ENCODE measurements at regions not wholly inside any gene's neighbourhood (a gene's known extent, or its start where the extent isn't known, plus 50 kb on each side); places are given as distances from the start of the nearest gene placed in this dataset.

GRCh38 chr18:1458547-1458946 lies 553.9 kb downstream of the ADCYAP1 start:
- TF ChIP-seq EZH2 (optimal IDR thresholded peaks at IDR 0.05; ENCODE audit: low read depth, low read length) (no peak), EZH2phosphoT487 (IDR thresholded peaks at IDR 0.05; ENCODE audit: low read length) (no peak)
- TF ChIP-seq, protein P1, sequence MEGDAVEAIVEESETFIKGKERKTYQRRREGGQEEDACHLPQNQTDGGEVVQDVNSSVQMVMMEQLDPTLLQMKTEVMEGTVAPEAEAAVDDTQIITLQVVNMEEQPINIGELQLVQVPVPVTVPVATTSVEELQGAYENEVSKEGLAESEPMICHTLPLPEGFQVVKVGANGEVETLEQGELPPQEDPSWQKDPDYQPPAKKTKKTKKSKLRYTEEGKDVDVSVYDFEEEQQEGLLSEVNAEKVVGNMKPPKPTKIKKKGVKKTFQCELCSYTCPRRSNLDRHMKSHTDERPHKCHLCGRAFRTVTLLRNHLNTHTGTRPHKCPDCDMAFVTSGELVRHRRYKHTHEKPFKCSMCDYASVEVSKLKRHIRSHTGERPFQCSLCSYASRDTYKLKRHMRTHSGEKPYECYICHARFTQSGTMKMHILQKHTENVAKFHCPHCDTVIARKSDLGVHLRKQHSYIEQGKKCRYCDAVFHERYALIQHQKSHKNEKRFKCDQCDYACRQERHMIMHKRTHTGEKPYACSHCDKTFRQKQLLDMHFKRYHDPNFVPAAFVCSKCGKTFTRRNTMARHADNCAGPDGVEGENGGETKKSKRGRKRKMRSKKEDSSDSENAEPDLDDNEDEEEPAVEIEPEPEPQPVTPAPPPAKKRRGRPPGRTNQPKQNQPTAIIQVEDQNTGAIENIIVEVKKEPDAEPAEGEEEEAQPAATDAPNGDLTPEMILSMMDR (IDR thresholded peaks at IDR 0.05; ENCODE audit: low read length) = no peak
- no peak for DNase-seq
- Histone ChIP-seq H4K20me1 (ENCODE audit: insufficient read depth, low read length) (no peaks in the 10 kb centered on the region), H3K9ac (ENCODE audit: low read length) (no peak overlapping the region), H3K79me2 (ENCODE audit: low read length) (no peaks in the 10 kb centered on the region), H3K4me2 (ENCODE audit: low read depth, low read length) (no peak overlapping the region), H3K9me2 (replicated peaks; ENCODE audit: insufficient read depth, low read length) (no peaks in the 10 kb centered on the region), H3K9me3 (replicated peaks; ENCODE audit: insufficient read depth, low read length) (no peaks in the 10 kb centered on the region), H2AFZ (ENCODE audit: low read length) (no peak overlapping the region), H3K4me3 (ENCODE audit: low read length) (no peak overlapping the region), H3K4me1 (ENCODE audit: low read length) (no peaks in the 10 kb centered on the region), H3K27me3 (replicated peaks; ENCODE audit: insufficient read depth, low read length) (no peaks in the 10 kb centered on the region), H3K36me3 (replicated peaks; ENCODE audit: insufficient read depth, low read length) (no peaks in the 10 kb centered on the region), H3F3A (ENCODE audit: insufficient read depth, low read length) (no peaks in the 10 kb centered on the region), H3K27ac (ENCODE audit: low read length) (no peak overlapping the region)

DNA sequence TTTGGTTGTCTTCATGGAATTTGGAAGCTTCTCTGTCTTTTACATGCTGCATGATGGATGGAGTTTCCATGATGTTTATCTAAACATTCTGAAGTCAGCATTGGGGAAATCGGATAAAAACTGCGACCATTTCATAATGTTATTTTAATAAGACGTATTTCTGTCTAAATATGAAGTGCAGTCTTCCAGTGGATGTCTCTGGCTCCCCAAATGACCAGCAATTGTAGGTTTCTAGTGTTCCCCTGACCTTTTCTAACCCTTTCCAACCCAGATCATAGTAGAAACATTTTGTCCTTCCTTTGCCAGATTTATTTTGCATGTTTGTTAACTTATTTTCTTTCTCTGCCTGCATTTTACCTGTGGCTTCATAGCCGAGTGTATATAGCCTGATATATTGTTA lies 559.3 kb downstream of the ADCYAP1 start:
- Histone ChIP-seq H3K4me3 (ENCODE audit: low read length) (no peak overlapping the region), H3K4me2 (ENCODE audit: low read depth, low read length) (no peak overlapping the region), H3F3A (ENCODE audit: insufficient read depth, low read length) (no peaks in the 10 kb centered on the region), H3K9me2 (replicated peaks; ENCODE audit: insufficient read depth, low read length) (no peaks in the 10 kb centered on the region), H3K9ac (ENCODE audit: low read length) (no peak overlapping the region), H3K27ac (ENCODE audit: low read length) (no peak overlapping the region), H3K9me3 (replicated peaks; ENCODE audit: insufficient read depth, low read length) (no peaks in the 10 kb centered on the region), H3K36me3 (replicated peaks; ENCODE audit: insufficient read depth, low read length) (no peaks in the 10 kb centered on the region), H3K27me3 (replicated peaks; ENCODE audit: insufficient read depth, low read length) (no peaks in the 10 kb centered on the region), H4K20me1 (ENCODE audit: insufficient read depth, low read length) (no peaks in the 10 kb centered on the region), H3K4me1 (ENCODE audit: low read length) (no peaks in the 10 kb centered on the region), H2AFZ (ENCODE audit: low read length) (no peak overlapping the region), H3K79me2 (ENCODE audit: low read length) (no peaks in the 10 kb centered on the region)
- DNase-seq = no peak
- TF ChIP-seq, protein P1 (IDR thresholded peaks at IDR 0.05; ENCODE audit: low read length) = no peak
- no peak for TF ChIP-seq EZH2 (optimal IDR thresholded peaks at IDR 0.05; ENCODE audit: low read depth, low read length)
- no peak for TF ChIP-seq EZH2phosphoT487 (IDR thresholded peaks at IDR 0.05; ENCODE audit: low read length)

GRCh38 chr18:1464444-1465217 lies 560.0 kb downstream of the ADCYAP1 start:
- Histone ChIP-seq H3K4me3 (ENCODE audit: low read length) (no peak overlapping the region), H4K20me1 (ENCODE audit: insufficient read depth, low read length) (no peaks in the 10 kb centered on the region), H3K27me3 (replicated peaks; ENCODE audit: insufficient read depth, low read length) (no peaks in the 10 kb centered on the region), H3K9ac (ENCODE audit: low read length) (no peak overlapping the region), H3F3A (ENCODE audit: insufficient read depth, low read length) (no peaks in the 10 kb centered on the region), H3K36me3 (replicated peaks; ENCODE audit: insufficient read depth, low read length) (no peaks in the 10 kb centered on the region), H3K9me2 (replicated peaks; ENCODE audit: insufficient read depth, low read length) (no peaks in the 10 kb centered on the region), H3K79me2 (ENCODE audit: low read length) (no peaks in the 10 kb centered on the region), H3K4me1 (ENCODE audit: low read length) (no peaks in the 10 kb centered on the region), H3K9me3 (replicated peaks; ENCODE audit: insufficient read depth, low read length) (no peaks in the 10 kb centered on the region), H3K27ac (ENCODE audit: low read length) (no peak overlapping the region), H3K4me2 (ENCODE audit: low read depth, low read length) (no peak overlapping the region), H2AFZ (ENCODE audit: low read length) (no peak overlapping the region)
- no peak for DNase-seq
- TF ChIP-seq EZH2 (optimal IDR thresholded peaks at IDR 0.05; ENCODE audit: low read depth, low read length) = no peak
- TF ChIP-seq, protein P1 (IDR thresholded peaks at IDR 0.05; ENCODE audit: low read length) = no peak
- no peak for TF ChIP-seq EZH2phosphoT487 (IDR thresholded peaks at IDR 0.05; ENCODE audit: low read length)
